HG02870 (cell line): ENCODE measurements at regions not wholly inside any gene's neighbourhood (a gene's known extent, or its start where the extent isn't known, plus 50 kb on each side); places are given as distances from the start of the nearest gene placed in this dataset.
"Not testable (repeated sequence)": the region's sequence is repeated elsewhere in the genome, so short reads cannot be mapped to it uniquely, and the experiment has no call there.

ENCODE experiments used
- ATAC-seq: cut with Tn5 transposase; IDR thresholded peaks from one replicate; pipeline ENCODE4 v1.9.1; 2021; ENCODE audit warnings: mild to moderate bottlenecking, moderate library complexity; ENCODE audit not compliant: unreplicated experiment

- ATAC-seq, result no peak
These were observed 301.9 kb upstream of the SGK1 start for GRCh38 chr6:134619789-134620188.

GRCh38 chr6:134619077-134619476 lies 301.2 kb upstream of the SGK1 start:
- peak; percentile 72 for ATAC-seq

- ATAC-seq, result no peak
These were observed 296.9 kb upstream of the SGK1 start for GRCh38 chr6:134614606-134615485.

- not testable (repeated sequence) for ATAC-seq
These were observed 294.2 kb upstream of the SGK1 start for GRCh38 chr6:134612128-134612527.

- ATAC-seq, result no peak
These were observed 292.5 kb upstream of the SGK1 start for GRCh38 chr6:134610411-134610810.

GRCh38 chr6:134609716-134610261 lies 291.9 kb upstream of the SGK1 start:
- no peak for ATAC-seq

- no peak for ATAC-seq
These were observed 289.5 kb upstream of the SGK1 start for GRCh38 chr6:134607411-134607810.

GRCh38 chr6:134605034-134605433 lies 287.1 kb upstream of the SGK1 start:
- no peak for ATAC-seq

GRCh38 chr6:134604014-134604676 lies 286.2 kb upstream of the SGK1 start:
- no peak for ATAC-seq

GRCh38 chr6:134603561-134603960 lies 285.6 kb upstream of the SGK1 start:
- no peak for ATAC-seq

GRCh38 chr6:134602123-134602522 lies 284.2 kb upstream of the SGK1 start:
- ATAC-seq, result no peak

GRCh38 chr6:134600671-134601070 lies 282.8 kb upstream of the SGK1 start:
- no peak for ATAC-seq

GRCh38 chr6:134599079-134599478 lies 281.2 kb upstream of the SGK1 start:
- ATAC-seq, result no peak

- ATAC-seq, result no peak
These were observed 278.3 kb upstream of the SGK1 start for GRCh38 chr6:134596191-134596590.

- no peak for ATAC-seq
These were observed 277.0 kb upstream of the SGK1 start for GRCh38 chr6:134594881-134595280.

- ATAC-seq, result no peak
These were observed 276.0 kb upstream of the SGK1 start for GRCh38 chr6:134593887-134594286.

GRCh38 chr6:134593442-134593841 lies 275.5 kb upstream of the SGK1 start:
- ATAC-seq, result no peak

GRCh38 chr6:134593024-134593423 lies 275.1 kb upstream of the SGK1 start:
- ATAC-seq, result no peak

GRCh38 chr6:134590449-134590848 lies 272.5 kb upstream of the SGK1 start:
- no peak for ATAC-seq

- no peak for ATAC-seq
These were observed 272.1 kb upstream of the SGK1 start for GRCh38 chr6:134590004-134590403.

GRCh38 chr6:134589512-134589911 lies 271.6 kb upstream of the SGK1 start:
- no peak for ATAC-seq

- no peak for ATAC-seq
These were observed 270.4 kb upstream of the SGK1 start for GRCh38 chr6:134588267-134588666.
